ENCODE measurements at regions not wholly inside any gene's neighbourhood (a gene's known extent, or its start where the extent isn't known, plus 50 kb on each side); places are given as distances from the start of the nearest gene placed in this dataset.
"Not testable (repeated sequence)": the region's sequence is repeated elsewhere in the genome, so short reads cannot be mapped to it uniquely, and the experiment has no call there.

DNA sequence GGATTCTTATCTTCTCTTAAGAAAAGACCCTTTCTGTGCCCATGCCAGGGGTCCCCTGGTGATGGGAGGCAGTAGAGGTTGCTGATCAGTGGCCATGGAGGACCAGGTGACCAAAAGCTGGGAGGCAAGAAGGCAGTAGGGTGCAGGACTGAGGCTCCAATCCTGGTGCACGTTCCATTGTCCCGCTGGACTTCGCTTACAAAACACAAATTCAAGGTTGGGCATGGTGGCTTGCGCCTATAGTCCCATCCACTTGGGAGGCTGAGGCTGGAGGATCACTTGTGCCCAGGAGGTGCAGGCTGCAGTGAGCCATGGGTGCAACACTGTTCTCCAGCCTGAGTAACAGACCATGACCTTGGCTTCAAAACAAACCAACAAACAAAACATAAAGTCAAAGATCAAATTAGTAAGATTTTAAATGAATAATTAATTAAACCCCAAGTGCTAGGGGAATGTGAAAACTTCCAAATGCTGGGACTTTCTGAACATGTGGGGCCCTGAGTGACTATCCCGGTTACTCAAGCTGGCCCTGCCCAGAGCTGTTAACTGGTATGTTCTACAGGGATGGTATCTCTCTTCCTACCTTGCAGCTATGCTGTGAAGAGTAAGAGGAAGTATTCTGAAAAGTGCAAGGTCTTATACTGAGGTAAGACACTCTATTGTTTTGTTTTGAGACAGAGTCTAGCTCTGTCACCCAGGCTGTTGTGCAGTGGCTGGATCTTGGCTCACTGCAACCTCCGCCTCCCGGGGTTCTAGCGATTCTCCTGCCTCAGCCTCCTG is 97.6 kb downstream of the LYZL2 start:
- no peak for ATAC-seq

DNA sequence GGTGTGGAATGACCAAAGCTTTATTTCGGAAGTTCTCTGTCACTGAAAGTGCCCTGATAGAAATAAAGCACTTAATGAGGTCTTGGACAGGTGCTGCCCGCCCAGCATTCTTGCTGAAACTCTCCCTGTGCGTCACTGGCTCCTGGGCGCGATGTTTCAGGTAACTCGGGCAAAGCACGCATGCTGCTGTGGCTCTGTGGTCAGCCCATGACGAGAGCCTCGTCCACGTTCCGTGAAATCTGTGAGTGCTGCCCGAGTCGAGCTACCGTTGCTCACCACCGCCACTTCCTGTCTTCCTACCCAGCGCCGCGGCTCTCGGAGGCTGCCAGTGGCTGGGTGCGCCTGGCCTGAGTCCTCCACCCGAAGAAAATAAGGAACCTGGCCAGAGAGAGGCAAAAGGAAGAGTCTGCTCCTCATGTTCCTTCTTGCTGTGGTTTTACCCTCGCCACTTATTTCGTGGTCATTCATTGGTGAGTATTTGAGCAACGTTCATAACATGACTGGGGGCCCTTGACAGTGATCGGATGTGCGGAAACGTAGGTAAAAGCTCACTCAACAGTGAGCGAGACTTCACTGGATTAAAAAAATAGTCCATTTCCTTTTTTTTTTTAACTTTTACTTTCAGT is 95.5 kb downstream of the MAP3K8 start:
- peak; percentile 79 to 80 for ATAC-seq

DNA sequence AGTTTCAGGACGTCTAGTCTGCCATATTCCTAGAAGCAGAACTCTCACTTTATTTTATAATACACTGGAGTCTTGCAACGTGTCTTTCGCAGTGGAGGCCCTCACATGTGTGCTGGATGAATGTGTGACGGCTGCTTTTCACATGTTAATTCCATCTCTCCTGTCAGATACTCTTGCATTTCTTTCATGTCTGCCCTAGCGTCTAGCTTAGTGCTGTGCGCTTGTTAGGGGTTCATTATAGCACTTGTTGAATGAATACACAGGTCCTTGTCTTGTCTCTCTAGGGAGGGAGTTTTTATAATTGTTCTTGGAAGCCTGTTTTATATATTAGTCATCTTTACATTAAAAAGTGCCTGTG is 94.4 kb downstream of the MAP3K8 start:
- ATAC-seq = no peak

DNA sequence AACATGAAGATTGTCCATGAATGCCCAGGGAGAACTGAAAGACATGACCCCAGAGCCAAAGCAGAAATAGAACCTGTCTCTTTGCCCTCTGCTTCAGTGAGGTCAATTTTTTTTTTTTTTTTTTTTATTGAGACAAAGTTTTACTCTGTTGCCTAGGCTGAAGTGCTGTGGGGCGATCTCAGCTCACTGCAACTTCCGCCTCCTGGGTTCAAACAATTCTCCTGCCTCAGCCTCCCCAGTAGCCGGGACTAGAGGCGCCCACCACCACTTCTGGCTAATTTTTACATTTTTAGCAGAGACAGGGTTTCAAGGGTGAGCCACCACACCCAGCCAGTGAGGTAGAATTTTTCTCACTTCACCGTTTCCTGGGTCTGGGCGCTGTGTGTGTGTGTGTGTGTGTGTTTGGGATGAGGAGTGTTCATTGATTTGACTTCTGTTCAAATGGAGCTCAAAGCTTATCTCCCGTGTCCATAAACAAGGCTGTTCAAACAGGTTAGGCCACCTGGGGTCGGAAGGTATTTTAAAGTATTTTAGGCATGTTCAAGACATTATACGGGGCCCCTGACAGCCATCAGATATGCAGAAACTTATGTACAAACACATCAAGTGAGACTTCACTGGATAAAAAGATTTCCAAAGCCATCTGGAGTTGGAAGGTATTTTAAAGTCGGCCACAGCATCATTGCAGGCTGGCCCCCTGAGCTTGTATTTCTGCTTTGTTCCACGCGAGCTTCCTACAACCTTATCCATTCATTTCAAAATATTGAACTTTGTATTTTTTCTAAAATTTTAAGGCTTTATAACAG is 93.8 kb downstream of the MAP3K8 start:
- no peak for ATAC-seq

DNA sequence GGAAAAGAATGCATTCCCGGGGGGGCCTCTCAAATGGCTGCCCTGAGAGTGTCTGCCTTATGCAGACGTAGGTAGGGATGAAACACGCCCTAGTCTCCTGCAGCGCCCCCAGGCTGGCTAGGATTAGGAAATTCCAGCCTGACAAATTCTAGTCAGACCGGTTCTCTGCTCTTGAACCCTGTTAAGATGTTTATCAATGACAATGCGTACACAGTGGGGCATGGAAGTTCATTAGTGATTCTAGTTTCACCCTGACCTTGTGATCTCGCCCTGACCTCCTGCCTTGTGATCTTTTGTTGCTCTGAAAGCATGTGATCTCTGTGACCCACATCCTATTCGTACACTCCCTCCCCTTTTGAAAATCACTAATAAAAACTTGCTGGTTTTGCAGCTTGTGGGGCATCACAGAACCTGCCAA is 88.7 kb downstream of the MAP3K8 start:
- ATAC-seq = not testable (repeated sequence)

DNA sequence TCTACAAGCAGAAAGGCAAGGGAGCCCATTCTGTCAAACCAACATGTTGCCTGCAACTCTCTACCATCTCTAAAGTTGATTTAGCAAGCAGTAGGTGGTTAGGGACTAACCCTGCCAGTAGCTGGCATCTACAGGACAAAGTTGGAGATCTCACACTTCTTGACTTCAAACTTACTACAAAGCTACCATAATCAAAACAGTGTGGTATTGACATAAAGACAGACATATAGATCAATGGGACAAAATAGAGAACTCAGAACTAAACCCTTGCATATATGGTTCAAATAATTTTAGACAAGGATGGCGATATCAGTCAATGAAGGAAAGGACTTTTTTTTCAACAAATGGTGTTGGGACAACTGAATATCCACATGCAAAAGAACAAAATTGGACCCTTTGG is 84.9 kb downstream of the MAP3K8 start:
- no peak for ATAC-seq

Measured in activated CD4-positive, CD25-positive, alpha-beta regulatory T cell treated with anti-CD3 and anti-CD28 coated beads, Interleukin-2, amount 50 U/mL, for 24 hours (primary cell).